GM23248 (cell line): ENCODE measurements at regions not wholly inside any gene's neighbourhood (a gene's known extent, or its start where the extent isn't known, plus 50 kb on each side); places are given as distances from the start of the nearest gene placed in this dataset.

ENCODE experiments used
- EZH2 ChIP-seq: fragments of 200-600 bp; sonication (generic); IDR thresholded peaks from 2 replicates; pipeline ENCODE4 v1.6.1; 2018; ENCODE audit warnings: antibody characterized with exemption, mild to moderate bottlenecking; ENCODE audit not compliant: insufficient read depth, poor library complexity, severe bottlenecking
- EZH2phosphoT487 ChIP-seq: fragments of 200-600 bp; sonication (generic); IDR thresholded peaks from 2 replicates; pipeline ENCODE4 v1.6.1; 2018; ENCODE audit warnings: antibody characterized with exemption, moderate library complexity, mild to moderate bottlenecking, low read depth; ENCODE audit not compliant: insufficient read depth

DNA sequence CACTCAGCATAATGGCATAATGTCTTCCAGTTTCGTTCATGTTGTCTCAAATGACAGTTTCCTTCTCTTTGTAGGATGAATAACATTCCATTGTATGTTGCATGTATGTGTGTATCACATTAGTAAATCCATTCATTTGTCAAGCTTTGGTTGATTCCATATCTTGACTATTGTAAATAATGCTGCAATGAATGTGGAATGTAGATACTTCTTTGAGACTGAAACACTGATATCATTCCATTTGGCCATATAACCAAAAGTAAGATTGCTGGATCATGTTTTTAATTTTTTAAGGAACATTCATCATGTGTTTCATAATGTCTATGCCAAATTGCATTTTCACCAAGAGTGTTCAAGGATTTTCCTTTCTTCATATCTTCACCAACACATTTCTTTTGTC is 1711.4 kb upstream of the PIK3C3 start:
- TF ChIP-seq EZH2 (no peak), EZH2phosphoT487 (no peak)
